ENCODE measurements at regions not wholly inside any gene's neighbourhood (a gene's known extent, or its start where the extent isn't known, plus 50 kb on each side); places are given as distances from the start of the nearest gene placed in this dataset.

DNA sequence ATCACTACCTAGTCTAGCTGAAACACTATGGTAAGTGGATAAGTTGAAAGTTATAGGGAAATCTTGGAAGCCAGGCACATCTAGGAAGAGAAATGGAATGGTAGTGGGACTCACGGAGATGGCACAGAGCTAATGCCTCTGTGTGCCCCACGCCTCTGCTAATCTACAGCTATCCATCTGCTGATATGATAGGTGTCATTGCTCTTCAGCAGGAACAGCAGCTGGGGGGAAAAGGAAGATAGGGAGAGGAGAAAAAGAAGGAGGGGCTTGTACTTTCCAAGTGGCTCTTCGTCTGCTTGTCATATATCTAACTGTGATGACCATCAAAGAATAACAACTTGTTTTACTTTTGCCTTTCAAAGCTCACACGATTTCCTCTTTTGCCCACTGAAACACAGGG lies 1199.1 kb upstream of the SORCS1 start:
- TF ChIP-seq EGR1 (IDR thresholded peaks at IDR 0.05) (no peak), CREB1 (IDR thresholded peaks at IDR 0.05; ENCODE audit: low read depth) (no peak), YY1 (IDR thresholded peaks at IDR 0.05; ENCODE audit: low read depth) (no peak), TAF1 (IDR thresholded peaks at IDR 0.05; ENCODE audit: low read depth) (no peak), NFIC (IDR thresholded peaks at IDR 0.05) (no peak), ZBTB7A (IDR thresholded peaks at IDR 0.05; ENCODE audit: low read depth) (no peak), REST (IDR thresholded peaks at IDR 0.05; ENCODE audit: low read depth) (no peak), FOXM1 (IDR thresholded peaks at IDR 0.05; ENCODE audit: borderline replicate concordance, low read depth) (no peak), EP300 (IDR thresholded peaks at IDR 0.05; ENCODE audit: borderline replicate concordance) (no peak), USF1 (IDR thresholded peaks at IDR 0.05) (no peak), CEBPB (IDR thresholded peaks at IDR 0.05) (no peak), TEAD4 (IDR thresholded peaks at IDR 0.05) (no peak), TCF12 (IDR thresholded peaks at IDR 0.05; ENCODE audit: low read depth) (no peak)
- TF ChIP-seq, protein P1, sequence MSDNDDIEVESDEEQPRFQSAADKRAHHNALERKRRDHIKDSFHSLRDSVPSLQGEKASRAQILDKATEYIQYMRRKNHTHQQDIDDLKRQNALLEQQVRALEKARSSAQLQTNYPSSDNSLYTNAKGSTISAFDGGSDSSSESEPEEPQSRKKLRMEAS (IDR thresholded peaks at IDR 0.05) = no peak

All from Ishikawa (cell line).